ENCODE measurements at regions not wholly inside any gene's neighbourhood (a gene's known extent, or its start where the extent isn't known, plus 50 kb on each side); places are given as distances from the start of the nearest gene placed in this dataset.

- TF ChIP-seq, protein P1, sequence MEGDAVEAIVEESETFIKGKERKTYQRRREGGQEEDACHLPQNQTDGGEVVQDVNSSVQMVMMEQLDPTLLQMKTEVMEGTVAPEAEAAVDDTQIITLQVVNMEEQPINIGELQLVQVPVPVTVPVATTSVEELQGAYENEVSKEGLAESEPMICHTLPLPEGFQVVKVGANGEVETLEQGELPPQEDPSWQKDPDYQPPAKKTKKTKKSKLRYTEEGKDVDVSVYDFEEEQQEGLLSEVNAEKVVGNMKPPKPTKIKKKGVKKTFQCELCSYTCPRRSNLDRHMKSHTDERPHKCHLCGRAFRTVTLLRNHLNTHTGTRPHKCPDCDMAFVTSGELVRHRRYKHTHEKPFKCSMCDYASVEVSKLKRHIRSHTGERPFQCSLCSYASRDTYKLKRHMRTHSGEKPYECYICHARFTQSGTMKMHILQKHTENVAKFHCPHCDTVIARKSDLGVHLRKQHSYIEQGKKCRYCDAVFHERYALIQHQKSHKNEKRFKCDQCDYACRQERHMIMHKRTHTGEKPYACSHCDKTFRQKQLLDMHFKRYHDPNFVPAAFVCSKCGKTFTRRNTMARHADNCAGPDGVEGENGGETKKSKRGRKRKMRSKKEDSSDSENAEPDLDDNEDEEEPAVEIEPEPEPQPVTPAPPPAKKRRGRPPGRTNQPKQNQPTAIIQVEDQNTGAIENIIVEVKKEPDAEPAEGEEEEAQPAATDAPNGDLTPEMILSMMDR (IDR thresholded peaks at IDR 0.05; ENCODE audit: insufficient read depth, low read length, severe bottlenecking) = no peak
- no peak overlapping the region for H3K4me3 ChIP-seq (ENCODE audit: low read depth, low read length)
- DNase-seq (ENCODE audit: low read depth) = no peak
- no peaks in the 10 kb centered on the region for H3K36me3 ChIP-seq (ENCODE audit: control insufficient read depth, insufficient read depth, low read length)
- no peak for FAIRE-seq
- no peaks in the 10 kb centered on the region for H3K27me3 ChIP-seq (ENCODE audit: control insufficient read depth, insufficient read depth, low read length)
These were observed 207.2 kb upstream of the C21orf91 start for GRCh38 chr21:18026359-18026758.

DNA sequence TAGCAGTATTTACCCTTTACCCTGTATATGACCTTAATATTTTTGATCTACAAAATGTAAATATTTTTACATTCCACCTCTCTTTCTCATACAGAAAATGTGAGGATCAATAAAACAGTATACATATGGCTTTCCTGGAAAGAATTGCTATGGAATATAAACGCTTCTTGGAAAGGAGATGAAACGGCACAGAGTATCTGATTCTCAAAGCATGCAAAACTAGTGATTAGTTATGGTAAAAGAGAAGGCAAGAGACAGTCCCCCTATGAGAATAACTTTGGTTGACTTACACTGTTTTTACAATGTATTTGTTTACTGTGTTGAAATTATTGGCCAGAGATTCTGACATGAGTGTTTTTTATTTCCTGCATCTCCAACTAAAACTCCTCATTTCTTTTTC lies 204.6 kb upstream of the C21orf91 start:
- no peaks in the 10 kb centered on the region for H3K36me3 ChIP-seq (ENCODE audit: control insufficient read depth, insufficient read depth, low read length)
- DNase-seq (ENCODE audit: low read depth) = no peak
- FAIRE-seq = no peak
- TF ChIP-seq, protein P1 (IDR thresholded peaks at IDR 0.05; ENCODE audit: insufficient read depth, low read length, severe bottlenecking) = no peak
- H3K4me3 ChIP-seq (ENCODE audit: low read depth, low read length) = no peak overlapping the region
- H3K27me3 ChIP-seq (ENCODE audit: control insufficient read depth, insufficient read depth, low read length) = no peaks in the 10 kb centered on the region

DNA sequence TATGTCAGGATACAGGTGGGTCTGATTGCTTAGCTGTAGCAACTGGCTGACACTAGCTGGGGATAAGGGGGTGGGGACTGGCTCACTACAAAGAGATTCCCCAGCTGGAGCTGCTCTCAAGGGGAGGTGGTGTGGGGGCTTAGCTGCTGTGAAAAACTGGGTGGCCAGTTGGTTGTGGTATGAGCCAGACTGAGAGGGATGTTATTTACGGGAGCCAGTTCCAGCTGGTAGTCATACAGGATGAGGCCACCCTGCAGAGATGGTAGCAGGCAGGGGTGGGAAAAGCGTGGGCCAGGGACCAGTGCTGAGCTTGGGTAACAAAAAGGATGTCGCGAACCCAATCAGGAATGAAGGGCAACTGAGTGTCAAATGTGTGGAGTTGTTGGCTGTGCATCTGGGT lies 204.0 kb upstream of the C21orf91 start:
- TF ChIP-seq, protein P1 (IDR thresholded peaks at IDR 0.05; ENCODE audit: insufficient read depth, low read length, severe bottlenecking) = no peak
- H3K27me3 ChIP-seq (ENCODE audit: control insufficient read depth, insufficient read depth, low read length) = no peaks in the 10 kb centered on the region
- FAIRE-seq (no peak), DNase-seq (ENCODE audit: low read depth) (no peak)
- no peaks in the 10 kb centered on the region for H3K36me3 ChIP-seq (ENCODE audit: control insufficient read depth, insufficient read depth, low read length)
- H3K4me3 ChIP-seq (ENCODE audit: low read depth, low read length) = no peak overlapping the region

- TF ChIP-seq, protein P1 (IDR thresholded peaks at IDR 0.05; ENCODE audit: insufficient read depth, low read length, severe bottlenecking) = no peak
- DNase-seq (ENCODE audit: low read depth) (no peak), FAIRE-seq (no peak)
- H3K27me3 ChIP-seq (ENCODE audit: control insufficient read depth, insufficient read depth, low read length) = no peaks in the 10 kb centered on the region
- no peak overlapping the region for H3K4me3 ChIP-seq (ENCODE audit: low read depth, low read length)
- no peaks in the 10 kb centered on the region for H3K36me3 ChIP-seq (ENCODE audit: control insufficient read depth, insufficient read depth, low read length)
These were observed 188.0 kb upstream of the C21orf91 start for GRCh38 chr21:18007121-18007520.

DNA sequence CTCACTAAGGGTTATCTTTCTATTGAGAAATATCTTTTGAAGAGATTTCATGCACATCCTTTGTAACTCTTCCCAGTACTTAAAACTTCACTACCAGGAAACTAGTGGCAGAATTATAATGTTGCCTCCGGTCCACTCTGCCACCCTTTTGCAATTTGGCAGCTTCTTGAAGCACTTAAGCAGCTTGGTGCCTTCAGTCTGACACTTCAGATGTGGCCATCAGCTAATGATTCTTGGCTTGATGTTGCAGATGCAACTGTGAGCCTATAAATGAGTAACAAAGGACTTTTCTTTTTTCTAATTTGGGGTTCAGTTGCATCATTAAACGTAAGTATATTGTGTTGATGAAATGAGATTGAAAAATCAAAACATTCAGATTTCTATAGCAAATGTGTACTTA lies 187.5 kb upstream of the C21orf91 start:
- DNase-seq (ENCODE audit: low read depth) (no peak), FAIRE-seq (no peak)
- Histone ChIP-seq H3K27me3 (ENCODE audit: control insufficient read depth, insufficient read depth, low read length) (no peaks in the 10 kb centered on the region), H3K36me3 (ENCODE audit: control insufficient read depth, insufficient read depth, low read length) (no peaks in the 10 kb centered on the region), H3K4me3 (ENCODE audit: low read depth, low read length) (no peak overlapping the region)
- TF ChIP-seq, protein P1 (IDR thresholded peaks at IDR 0.05; ENCODE audit: insufficient read depth, low read length, severe bottlenecking) = no peak

GRCh38 chr21:18002393-18002792 lies 183.2 kb upstream of the C21orf91 start:
- no peaks in the 10 kb centered on the region for H3K36me3 ChIP-seq (ENCODE audit: control insufficient read depth, insufficient read depth, low read length)
- TF ChIP-seq, protein P1 (IDR thresholded peaks at IDR 0.05; ENCODE audit: insufficient read depth, low read length, severe bottlenecking) = no peak
- no peak for DNase-seq (ENCODE audit: low read depth)
- no peak overlapping the region for H3K4me3 ChIP-seq (ENCODE audit: low read depth, low read length)
- H3K27me3 ChIP-seq (ENCODE audit: control insufficient read depth, insufficient read depth, low read length) = no peaks in the 10 kb centered on the region
- no peak for FAIRE-seq
